ENCODE measurements at regions not wholly inside any gene's neighbourhood (a gene's known extent, or its start where the extent isn't known, plus 50 kb on each side); places are given as distances from the start of the nearest gene placed in this dataset.

DNA sequence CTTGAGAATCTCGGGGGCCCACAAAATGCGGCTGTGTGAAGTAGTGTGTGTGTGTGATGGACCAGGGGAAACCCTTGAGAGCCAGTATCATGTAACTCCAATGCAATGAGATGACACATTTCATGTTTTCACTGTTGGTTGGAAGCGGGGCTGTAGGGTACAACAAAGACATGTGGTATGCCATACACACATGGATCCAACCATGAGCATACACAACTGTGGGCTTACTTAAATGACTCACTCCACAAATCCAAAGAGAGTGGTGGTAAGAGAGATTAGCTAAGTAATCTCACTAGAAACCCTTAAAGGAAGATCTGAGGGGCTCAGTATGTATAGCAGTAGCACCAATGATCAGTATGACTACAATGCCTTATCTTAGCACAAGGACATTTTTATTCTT, 225.7 kb downstream of the SIPA1L2 start:
- Histone ChIP-seq H3K9ac (ENCODE audit: low read length) (no peak overlapping the region), H4K20me1 (ENCODE audit: insufficient read depth) (no peaks in the 10 kb centered on the region), H3K9me3 (ENCODE audit: low read length) (no peaks in the 10 kb centered on the region), H3K79me2 (replicated peaks; ENCODE audit: insufficient read depth, low read length) (no peaks in the 10 kb centered on the region), H3K27me3 (ENCODE audit: insufficient read depth, low read depth, low read length) (no peaks in the 10 kb centered on the region), H3K36me3 (ENCODE audit: insufficient read depth, low read length) (no peaks in the 10 kb centered on the region), H3K4me2 (ENCODE audit: low read length) (no peak overlapping the region), H2AFZ (ENCODE audit: low read depth, low read length) (no peak overlapping the region), H3K27ac (ENCODE audit: low read length) (no peak overlapping the region), H3F3A (ENCODE audit: insufficient read depth, low read length, poor library complexity, severe bottlenecking) (no peaks in the 10 kb centered on the region), H3K9me2 (ENCODE audit: insufficient read depth, low read length) (no peaks in the 10 kb centered on the region), H3K4me3 (ENCODE audit: low read length) (no peak overlapping the region)
- TF ChIP-seq SMC3 (conservative IDR thresholded peaks at IDR 0.05; ENCODE audit: poor library complexity) (no peak), RAD21 (conservative IDR thresholded peaks at IDR 0.05) (no peak), MXI1 (conservative IDR thresholded peaks at IDR 0.05; ENCODE audit: poor library complexity, severe bottlenecking) (no peak), TAF1 (IDR thresholded peaks at IDR 0.05; ENCODE audit: low read depth) (no peak), EZH2 (IDR thresholded peaks at IDR 0.05; ENCODE audit: borderline replicate concordance, insufficient read depth, low read length, poor library complexity, severe bottlenecking) (no peak), EP300 (conservative IDR thresholded peaks at IDR 0.05; ENCODE audit: poor library complexity, severe bottlenecking) (no peak), POLR2AphosphoS5 (IDR thresholded peaks at IDR 0.05) (no peak)
- TF ChIP-seq, protein P1, sequence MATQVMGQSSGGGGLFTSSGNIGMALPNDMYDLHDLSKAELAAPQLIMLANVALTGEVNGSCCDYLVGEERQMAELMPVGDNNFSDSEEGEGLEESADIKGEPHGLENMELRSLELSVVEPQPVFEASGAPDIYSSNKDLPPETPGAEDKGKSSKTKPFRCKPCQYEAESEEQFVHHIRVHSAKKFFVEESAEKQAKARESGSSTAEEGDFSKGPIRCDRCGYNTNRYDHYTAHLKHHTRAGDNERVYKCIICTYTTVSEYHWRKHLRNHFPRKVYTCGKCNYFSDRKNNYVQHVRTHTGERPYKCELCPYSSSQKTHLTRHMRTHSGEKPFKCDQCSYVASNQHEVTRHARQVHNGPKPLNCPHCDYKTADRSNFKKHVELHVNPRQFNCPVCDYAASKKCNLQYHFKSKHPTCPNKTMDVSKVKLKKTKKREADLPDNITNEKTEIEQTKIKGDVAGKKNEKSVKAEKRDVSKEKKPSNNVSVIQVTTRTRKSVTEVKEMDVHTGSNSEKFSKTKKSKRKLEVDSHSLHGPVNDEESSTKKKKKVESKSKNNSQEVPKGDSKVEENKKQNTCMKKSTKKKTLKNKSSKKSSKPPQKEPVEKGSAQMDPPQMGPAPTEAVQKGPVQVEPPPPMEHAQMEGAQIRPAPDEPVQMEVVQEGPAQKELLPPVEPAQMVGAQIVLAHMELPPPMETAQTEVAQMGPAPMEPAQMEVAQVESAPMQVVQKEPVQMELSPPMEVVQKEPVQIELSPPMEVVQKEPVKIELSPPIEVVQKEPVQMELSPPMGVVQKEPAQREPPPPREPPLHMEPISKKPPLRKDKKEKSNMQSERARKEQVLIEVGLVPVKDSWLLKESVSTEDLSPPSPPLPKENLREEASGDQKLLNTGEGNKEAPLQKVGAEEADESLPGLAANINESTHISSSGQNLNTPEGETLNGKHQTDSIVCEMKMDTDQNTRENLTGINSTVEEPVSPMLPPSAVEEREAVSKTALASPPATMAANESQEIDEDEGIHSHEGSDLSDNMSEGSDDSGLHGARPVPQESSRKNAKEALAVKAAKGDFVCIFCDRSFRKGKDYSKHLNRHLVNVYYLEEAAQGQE (IDR thresholded peaks at IDR 0.05; ENCODE audit: borderline replicate concordance), result no peak
- TF ChIP-seq, protein P2, sequence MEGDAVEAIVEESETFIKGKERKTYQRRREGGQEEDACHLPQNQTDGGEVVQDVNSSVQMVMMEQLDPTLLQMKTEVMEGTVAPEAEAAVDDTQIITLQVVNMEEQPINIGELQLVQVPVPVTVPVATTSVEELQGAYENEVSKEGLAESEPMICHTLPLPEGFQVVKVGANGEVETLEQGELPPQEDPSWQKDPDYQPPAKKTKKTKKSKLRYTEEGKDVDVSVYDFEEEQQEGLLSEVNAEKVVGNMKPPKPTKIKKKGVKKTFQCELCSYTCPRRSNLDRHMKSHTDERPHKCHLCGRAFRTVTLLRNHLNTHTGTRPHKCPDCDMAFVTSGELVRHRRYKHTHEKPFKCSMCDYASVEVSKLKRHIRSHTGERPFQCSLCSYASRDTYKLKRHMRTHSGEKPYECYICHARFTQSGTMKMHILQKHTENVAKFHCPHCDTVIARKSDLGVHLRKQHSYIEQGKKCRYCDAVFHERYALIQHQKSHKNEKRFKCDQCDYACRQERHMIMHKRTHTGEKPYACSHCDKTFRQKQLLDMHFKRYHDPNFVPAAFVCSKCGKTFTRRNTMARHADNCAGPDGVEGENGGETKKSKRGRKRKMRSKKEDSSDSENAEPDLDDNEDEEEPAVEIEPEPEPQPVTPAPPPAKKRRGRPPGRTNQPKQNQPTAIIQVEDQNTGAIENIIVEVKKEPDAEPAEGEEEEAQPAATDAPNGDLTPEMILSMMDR (IDR thresholded peaks at IDR 0.05; ENCODE audit: poor library complexity, severe bottlenecking), result no peak

DNA sequence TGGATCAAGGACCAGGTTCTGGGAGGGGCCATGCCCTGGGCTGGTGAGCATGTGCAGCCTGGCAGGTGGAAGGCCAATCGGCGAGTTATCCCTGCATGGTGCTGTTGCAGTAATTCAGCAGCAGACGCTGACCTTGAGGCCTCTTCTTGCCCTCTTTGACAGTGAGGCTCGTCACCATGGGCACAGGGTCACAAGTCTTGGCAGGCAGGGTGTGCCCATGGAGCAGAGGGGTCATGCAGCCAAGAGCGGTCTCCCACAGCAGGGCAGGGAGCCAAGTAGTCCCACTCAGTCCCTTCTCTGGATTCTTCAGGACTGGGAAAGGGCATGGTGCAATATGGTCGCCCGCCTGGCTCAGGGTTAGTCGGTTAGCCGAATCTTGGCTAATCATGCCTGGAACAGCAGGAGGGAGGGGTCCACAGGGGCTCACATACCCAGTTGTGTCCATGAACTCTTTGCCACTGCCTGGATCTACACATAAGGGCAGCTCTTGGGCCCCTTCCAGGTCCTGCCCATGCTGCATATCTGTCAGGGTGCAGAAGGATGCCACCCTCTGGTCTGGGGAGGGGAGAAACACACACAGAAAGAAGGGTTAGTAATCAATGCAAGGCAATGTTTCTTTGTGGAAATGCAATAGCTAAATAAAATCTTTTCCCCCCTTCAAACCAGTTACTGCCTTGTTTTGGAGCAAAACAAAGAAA, 226.8 kb downstream of the SIPA1L2 start:
- Histone ChIP-seq H3F3A (ENCODE audit: insufficient read depth, low read length, poor library complexity, severe bottlenecking) (no peaks in the 10 kb centered on the region), H2AFZ (ENCODE audit: low read depth, low read length) (no peak overlapping the region), H3K36me3 (ENCODE audit: insufficient read depth, low read length) (no peaks in the 10 kb centered on the region), H3K4me3 (ENCODE audit: low read length) (no peak overlapping the region), H3K27ac (ENCODE audit: low read length) (no peak overlapping the region), H3K9me3 (ENCODE audit: low read length) (no peaks in the 10 kb centered on the region), H3K79me2 (replicated peaks; ENCODE audit: insufficient read depth, low read length) (no peaks in the 10 kb centered on the region), H3K9me2 (ENCODE audit: insufficient read depth, low read length) (no peaks in the 10 kb centered on the region), H3K9ac (ENCODE audit: low read length) (no peak overlapping the region), H3K4me2 (ENCODE audit: low read length) (no peak overlapping the region), H4K20me1 (ENCODE audit: insufficient read depth) (no peaks in the 10 kb centered on the region), H3K27me3 (ENCODE audit: insufficient read depth, low read depth, low read length) (no peaks in the 10 kb centered on the region)
- TF ChIP-seq, protein P1 (IDR thresholded peaks at IDR 0.05; ENCODE audit: borderline replicate concordance), result no peak
- TF ChIP-seq TAF1 (IDR thresholded peaks at IDR 0.05; ENCODE audit: low read depth), result no peak
- TF ChIP-seq, protein P2 (IDR thresholded peaks at IDR 0.05; ENCODE audit: poor library complexity, severe bottlenecking), result no peak
- no peak for TF ChIP-seq RAD21 (conservative IDR thresholded peaks at IDR 0.05)
- TF ChIP-seq EP300 (conservative IDR thresholded peaks at IDR 0.05; ENCODE audit: poor library complexity, severe bottlenecking), result no peak
